Peyer's patch (tissue), 4 donors: ENCODE measurements at regions not wholly inside any gene's neighbourhood (a gene's known extent, or its start where the extent isn't known, plus 50 kb on each side); places are given as distances from the start of the nearest gene placed in this dataset.

Source experiments
- CTCF ChIP-seq, 6 experiments: fragments of 450-650 bp in 4 of 6; fragments of 200-600 bp in 2 of 6; sonication (generic) in 1 of 6; IDR thresholded peaks; one replicate each; pipeline ENCODE4 v1.5.1; 2017 to 2019; ENCODE audit warnings: antibody characterized with exemption in 6 of 6, mild to moderate bottlenecking in 3 of 6, moderate library complexity in 1 of 6
- POLR2A ChIP-seq, 2 donors: fragments of 450-650 bp; IDR thresholded peaks; one replicate each; pipeline ENCODE4 v1.5.1; 2017; ENCODE audit warnings: antibody characterized with exemption in 2 of 2, mild to moderate bottlenecking in 2 of 2, moderate library complexity in 2 of 2

GRCh38 chr2:225894236-225894980 lies 494.9 kb downstream of the NYAP2 start:
- TF ChIP-seq CTCF (IDR thresholded peaks at IDR 0.05) = no peak
- no peak for TF ChIP-seq POLR2A (IDR thresholded peaks at IDR 0.05)
